ENCODE measurements at regions not wholly inside any gene's neighbourhood (a gene's known extent, or its start where the extent isn't known, plus 50 kb on each side); places are given as distances from the start of the nearest gene placed in this dataset.

DNA sequence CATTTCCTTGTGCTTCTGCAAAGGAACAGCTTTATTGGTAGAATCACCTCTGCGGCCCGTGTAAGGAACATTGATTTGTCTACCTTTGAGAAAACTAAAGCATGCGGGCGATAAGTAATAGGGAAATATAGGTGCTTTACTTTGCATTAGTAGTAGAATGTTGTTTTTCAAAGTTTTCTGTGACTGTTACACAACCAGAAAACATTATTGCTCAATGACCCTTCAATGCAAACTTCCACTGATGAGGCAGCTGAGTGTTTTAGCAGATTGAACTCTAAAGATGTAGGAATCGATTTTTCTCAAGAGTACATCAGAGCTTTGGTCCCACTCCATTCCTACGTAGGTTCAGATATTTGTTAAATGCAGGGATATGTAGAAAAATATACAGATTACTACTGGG is 427.8 kb downstream of the DNAJB9 start:
- no peak for DNase-seq

GRCh38 chr7:109003742-109004141 is 434.1 kb downstream of the DNAJB9 start:
- no peak for DNase-seq

DNA sequence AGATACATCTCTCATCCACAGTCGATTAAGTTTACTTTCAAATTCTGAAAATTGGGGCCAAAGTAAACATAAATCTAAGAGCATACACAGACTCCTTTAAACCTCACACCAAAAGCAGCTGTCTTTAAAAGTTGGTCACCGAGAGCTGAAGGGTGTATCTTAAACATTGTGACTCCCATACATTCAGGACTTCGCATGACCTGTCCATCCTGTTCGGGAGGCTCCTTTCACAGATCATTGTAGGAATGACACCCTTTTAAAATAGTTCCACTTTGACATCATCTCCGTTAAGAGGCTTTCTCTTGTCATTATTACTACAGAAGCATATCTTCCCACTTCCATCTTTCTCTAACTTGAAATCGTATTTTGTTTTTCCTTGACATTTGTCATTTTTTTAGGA is 440.0 kb downstream of the DNAJB9 start:
- no peak for DNase-seq

- no peak for DNase-seq
These were observed 450.6 kb downstream of the DNAJB9 start for GRCh38 chr7:109020251-109020650.

DNA sequence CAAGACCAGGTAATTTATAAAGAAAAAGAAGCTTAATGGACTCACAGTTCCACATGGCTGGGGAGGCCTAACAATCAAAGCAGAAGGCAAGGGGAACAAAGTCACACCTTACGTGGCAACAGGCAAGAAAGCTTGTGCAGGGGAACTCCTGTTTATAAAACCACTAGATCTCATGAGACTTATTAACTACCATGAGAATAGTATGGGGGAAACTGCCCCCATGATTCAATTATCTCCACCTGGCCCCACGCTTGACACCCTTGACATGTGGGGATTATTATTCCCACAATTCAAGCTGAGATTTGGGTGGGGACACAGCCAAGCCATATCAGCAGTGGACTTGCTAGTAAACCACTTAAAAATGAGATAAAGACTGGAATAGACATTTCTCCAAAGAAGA is 451.7 kb downstream of the DNAJB9 start:
- no peak for DNase-seq

- DNase-seq = no peak
These were observed 460.2 kb downstream of the DNAJB9 start for GRCh38 chr7:109029866-109030265.

- no peak for DNase-seq
These were observed 475.0 kb downstream of the DNAJB9 start for GRCh38 chr7:109044691-109045090.

GRCh38 chr7:109049366-109049765 is 479.7 kb downstream of the DNAJB9 start:
- DNase-seq = no peak

GRCh38 chr7:109059089-109059488 is 489.4 kb downstream of the DNAJB9 start:
- no peak for DNase-seq

- DNase-seq = no peak
These were observed 493.1 kb downstream of the DNAJB9 start for GRCh38 chr7:109062798-109063197.

- DNase-seq = no peak
These were observed 503.9 kb downstream of the DNAJB9 start for GRCh38 chr7:109073543-109073942.

DNA sequence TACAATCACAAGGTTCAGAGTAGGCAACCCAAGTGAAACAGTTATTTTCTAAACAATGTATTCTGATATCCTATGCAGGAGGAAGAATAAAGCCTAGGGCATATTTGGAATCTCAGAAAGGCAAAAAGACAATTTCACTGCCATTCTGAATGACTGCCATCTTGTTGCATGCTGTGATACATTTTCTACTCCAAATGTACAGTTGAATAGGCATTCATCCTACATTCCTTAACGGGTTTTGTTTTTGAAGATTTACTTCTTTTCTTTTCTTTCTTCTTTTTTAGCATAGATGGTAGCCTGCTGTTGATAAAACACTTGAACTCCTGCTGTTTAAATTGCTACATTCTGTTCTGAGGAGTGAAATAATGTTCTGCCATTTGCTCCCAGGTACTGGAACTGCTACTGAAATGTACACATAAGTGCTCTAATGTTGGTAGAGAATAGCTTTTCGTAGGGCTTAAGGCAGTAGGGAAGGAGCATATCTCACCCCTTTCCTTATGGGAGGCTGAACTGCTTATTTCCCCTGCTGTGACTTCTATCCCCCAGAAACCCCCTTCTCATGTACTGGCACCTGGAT is 506.8 kb downstream of the DNAJB9 start:
- DNase-seq = no peak

- DNase-seq = no peak
These were observed 521.4 kb downstream of the DNAJB9 start for GRCh38 chr7:109091042-109091441.

- DNase-seq = no peak
These were observed 522.6 kb downstream of the DNAJB9 start for GRCh38 chr7:109092268-109092667.

DNA sequence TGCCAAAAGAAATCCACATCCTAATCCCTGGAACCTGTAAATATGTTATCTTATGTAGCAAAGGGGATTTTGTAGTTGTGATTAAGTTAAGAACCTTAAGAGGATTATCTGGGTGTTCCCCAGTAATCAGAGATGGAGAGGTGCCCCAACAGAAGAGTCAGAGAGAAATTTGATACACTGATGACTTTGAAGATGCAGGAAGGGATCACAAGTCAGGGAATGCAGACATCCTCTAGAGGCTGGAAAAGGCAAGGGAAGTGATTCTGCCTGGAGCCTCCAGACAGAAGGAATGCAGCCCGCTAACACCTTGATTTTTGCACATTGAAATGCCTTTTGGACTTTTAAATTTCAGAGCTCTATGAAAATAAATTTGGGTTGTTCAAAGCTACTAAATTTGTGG is 531.7 kb downstream of the DNAJB9 start:
- DNase-seq = peak; percentile 97

- no peak for DNase-seq
These were observed 539.9 kb downstream of the DNAJB9 start for GRCh38 chr7:109109558-109109957.

GRCh38 chr7:109111086-109111485 is 541.4 kb downstream of the DNAJB9 start:
- DNase-seq = no peak

DNA sequence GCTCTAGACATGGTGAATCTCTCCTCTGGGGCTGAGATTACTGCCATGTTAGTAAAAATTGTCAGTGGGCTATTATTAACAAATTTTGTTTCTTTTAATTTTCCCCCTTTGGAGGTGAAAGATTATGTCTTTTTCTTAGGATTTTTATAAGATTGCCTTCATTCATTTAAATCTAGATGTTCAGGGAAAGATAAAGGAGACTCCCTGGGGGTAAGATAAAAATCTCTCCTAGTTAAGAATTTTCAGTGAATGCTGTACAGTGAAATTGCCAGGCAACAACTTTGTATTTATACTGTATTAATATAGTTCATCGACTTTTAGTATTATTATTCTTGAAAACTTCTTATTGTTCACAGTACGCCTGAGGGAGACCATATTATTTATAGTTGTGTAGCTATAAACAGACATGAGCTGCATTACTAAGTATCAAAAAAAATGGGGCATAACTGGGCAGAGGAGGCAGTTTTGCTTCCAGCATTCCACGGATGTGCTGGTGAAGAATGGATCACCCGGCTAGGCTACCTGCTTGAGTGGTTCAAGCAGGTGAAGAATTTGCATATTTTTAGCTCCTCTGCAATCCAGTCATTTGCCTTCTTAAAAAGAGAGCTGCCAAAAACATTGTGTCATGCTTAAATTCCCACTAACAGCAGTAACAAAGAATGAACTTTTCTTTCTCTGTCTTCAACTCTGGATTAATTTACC is 552.1 kb downstream of the DNAJB9 start:
- no peak for DNase-seq

- DNase-seq = no peak
These were observed 555.3 kb downstream of the DNAJB9 start for GRCh38 chr7:109125001-109125400.

DNA sequence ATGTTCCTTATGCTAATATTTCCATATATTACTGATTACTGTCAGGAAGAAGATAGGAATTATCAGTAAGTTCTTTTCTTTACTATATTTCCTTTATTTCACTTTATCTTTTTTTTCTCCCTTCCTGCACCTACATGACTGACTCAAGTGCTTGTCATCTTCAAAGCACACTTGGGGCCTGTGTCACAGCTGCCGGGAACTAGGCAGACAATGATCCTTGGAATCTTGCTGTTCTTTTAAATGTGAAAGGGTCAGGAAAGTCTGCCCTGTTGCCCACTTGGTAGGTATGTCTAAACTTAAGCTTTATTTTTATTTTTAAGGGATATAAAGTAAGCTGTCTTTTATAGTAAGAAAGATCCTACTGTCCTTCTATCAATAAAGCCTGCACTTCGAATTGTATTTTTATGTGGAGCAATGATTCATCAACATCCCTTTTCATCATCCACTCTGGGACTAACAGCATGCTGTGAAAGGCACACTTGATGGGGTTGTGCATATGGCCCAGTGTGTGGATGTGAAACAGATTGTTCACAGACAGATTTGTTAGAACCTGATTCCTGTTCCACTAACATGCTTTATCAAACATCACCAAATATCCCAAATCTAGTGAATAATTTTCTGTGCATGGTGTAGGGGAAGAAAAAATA is 556.9 kb downstream of the DNAJB9 start:
- DNase-seq = peak; percentile 2

- no peak for DNase-seq
These were observed 557.5 kb downstream of the DNAJB9 start for GRCh38 chr7:109127145-109127544.

DNA sequence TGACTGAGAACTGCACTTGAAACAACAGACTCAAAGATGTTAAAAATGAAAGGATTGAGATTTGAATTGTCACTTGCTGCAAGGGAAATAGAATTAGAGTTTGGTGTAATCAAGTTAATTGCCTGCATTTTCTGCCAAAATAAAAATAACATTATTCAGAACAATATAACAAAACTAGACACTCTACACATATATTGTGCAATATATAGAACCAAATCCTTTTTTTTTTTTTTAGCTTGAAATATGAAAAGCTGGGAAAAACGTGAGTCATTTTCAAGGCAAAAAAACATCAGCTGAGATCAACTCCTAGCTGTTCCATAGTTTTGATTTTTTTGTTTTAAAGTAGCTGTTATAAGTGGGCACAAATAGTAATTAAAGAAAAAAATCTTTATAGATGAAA is 561.5 kb downstream of the DNAJB9 start:
- DNase-seq = no peak

DNA sequence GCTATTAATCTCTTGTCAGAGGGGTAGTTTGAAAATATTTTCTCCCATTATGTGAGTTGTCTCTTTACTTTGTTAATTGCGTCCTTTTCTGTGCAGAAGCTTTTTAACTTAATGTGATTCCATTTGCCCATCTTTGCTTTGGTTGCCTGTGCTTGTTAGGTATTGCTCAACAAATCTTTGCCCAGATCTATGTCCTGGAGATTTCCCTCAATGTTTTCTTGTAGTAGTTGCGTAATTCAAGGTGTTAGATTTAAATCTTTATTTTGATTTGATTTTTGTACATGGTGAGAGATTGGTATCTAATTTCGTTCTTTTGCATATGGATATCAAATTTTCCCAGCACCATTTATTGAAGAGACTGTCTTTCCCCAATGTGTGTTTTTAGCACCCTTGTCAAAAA is 567.2 kb downstream of the DNAJB9 start:
- DNase-seq = no peak

- DNase-seq = no peak
These were observed 585.1 kb downstream of the DNAJB9 start for GRCh38 chr7:109154748-109155147.

DNA sequence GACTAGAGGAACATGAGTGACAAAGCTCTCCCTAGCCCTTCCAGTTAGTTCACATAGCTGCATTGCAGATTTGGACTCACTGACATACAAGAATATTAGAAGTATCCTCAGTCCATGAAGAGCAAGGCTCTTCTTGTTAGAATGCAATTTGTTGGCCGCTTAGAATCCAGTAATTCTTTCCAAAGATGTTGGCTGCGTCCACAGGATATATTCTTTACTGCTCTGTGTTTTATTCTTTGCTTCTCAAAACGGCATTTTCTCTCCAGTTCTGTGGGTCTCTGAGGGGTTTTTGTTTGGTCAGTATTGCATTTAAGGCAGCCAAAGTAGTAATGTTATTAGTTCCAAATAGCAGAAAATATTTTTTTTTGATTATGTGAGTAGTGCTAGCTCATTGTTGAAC is 588.6 kb downstream of the DNAJB9 start:
- DNase-seq = no peak
